Body of pancreas (tissue), 4 donors: ENCODE measurements at regions not wholly inside any gene's neighbourhood (a gene's known extent, or its start where the extent isn't known, plus 50 kb on each side); places are given as distances from the start of the nearest gene placed in this dataset.

Experiments
- POLR2A ChIP-seq, 3 donors: fragments of 450-650 bp; IDR thresholded peaks; one replicate each; pipeline ENCODE4 v1.6.1; 2016; ENCODE audit warnings: antibody characterized with exemption in 3 of 3, mild to moderate bottlenecking in 2 of 3
- TF ChIP-seq, protein P1 (sequence below), 7 experiments: fragments of 450-650 bp in 4 of 7; fragments of 200-600 bp in 3 of 7; sonication (generic) in 3 of 7; IDR thresholded peaks; one replicate each; pipeline ENCODE4 v1.5.1; 2016 to 2019; ENCODE audit warnings: antibody characterized with exemption in 7 of 7

DNA sequence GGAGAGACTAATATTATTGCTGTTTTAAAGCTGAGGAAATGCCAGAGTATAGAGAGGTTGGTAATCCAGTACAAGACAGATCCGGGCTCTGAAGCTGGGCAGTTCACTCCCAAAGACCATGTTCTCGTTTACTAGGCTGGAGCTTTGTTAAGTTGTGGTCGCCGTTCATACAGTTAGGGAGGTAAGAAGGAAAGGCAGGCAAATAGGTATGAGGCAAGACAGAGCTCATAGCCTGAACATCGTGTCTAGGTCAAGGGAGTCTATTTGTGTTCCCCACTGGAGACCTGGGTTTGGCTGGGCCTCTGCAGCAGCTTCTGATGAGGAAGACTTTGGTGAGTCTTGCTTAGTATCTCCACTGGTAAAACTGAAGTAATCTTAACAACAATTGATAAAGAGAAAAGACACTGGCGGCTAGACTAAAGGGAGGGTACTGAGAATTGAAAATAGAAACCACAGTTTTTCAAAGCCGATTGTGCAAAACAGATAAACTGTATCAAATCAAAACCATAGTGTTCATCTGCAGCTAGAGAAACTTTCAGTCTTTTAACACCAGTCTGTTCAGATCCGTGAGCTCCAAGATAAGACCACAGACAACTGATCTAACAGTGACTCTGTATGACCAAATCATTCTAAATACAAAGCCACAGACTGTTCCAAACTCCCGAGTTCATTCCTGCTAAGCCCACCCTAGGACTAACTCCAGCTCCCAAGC, 217.0 kb upstream of the FAM78B start:
- TF ChIP-seq, protein P1, sequence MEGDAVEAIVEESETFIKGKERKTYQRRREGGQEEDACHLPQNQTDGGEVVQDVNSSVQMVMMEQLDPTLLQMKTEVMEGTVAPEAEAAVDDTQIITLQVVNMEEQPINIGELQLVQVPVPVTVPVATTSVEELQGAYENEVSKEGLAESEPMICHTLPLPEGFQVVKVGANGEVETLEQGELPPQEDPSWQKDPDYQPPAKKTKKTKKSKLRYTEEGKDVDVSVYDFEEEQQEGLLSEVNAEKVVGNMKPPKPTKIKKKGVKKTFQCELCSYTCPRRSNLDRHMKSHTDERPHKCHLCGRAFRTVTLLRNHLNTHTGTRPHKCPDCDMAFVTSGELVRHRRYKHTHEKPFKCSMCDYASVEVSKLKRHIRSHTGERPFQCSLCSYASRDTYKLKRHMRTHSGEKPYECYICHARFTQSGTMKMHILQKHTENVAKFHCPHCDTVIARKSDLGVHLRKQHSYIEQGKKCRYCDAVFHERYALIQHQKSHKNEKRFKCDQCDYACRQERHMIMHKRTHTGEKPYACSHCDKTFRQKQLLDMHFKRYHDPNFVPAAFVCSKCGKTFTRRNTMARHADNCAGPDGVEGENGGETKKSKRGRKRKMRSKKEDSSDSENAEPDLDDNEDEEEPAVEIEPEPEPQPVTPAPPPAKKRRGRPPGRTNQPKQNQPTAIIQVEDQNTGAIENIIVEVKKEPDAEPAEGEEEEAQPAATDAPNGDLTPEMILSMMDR (IDR thresholded peaks at IDR 0.05): no peak
- no peak for TF ChIP-seq POLR2A (IDR thresholded peaks at IDR 0.05)
